Activated gamma-delta T cell (primary cell): ENCODE measurements at regions not wholly inside any gene's neighbourhood (a gene's known extent, or its start where the extent isn't known, plus 50 kb on each side); places are given as distances from the start of the nearest gene placed in this dataset.

ENCODE experiments used
- DNase-seq: peaks from one replicate; lab custom pipeline; 2025; lab: John Stamatoyannopoulos, UW

DNA sequence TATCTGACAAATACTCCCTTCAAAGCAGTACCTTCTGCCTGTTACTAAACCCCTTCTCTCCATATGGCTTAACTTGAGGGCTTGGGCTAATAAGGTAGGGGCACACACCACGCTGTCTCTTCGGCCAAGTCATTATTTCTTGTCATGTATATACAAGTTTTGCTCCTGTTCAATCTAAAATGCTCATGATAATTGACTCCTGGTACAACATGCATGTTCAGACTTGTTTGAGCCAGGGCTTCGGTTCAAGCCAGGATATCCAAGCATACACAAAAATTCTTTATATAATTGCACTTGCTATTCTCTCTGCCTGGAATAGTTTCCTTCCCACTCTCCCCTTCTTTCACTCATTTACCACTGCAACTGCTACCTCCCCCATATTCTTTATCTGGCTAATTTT is 756.0 kb upstream of the C9orf72 start:
- no peak for DNase-seq

DNA sequence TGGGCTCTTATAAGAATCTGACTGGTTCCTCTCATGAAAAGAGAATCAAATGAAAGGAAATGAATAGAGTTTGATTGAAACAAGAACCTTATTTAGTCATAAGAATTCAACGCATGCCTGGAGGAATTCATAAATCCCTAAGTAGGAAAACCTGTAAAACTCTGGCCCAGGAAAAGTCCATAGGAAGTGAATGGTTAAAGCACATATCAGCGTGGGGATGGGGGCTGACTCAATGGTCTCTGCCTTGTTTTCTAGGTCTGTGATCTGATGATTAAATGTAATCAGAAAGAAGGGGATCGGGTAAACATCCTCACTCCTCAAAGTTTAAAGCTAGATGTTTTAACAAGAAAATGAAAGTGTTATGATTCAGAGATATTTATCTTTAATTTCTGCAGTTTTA is 759.4 kb upstream of the C9orf72 start:
- DNase-seq: no peak

DNA sequence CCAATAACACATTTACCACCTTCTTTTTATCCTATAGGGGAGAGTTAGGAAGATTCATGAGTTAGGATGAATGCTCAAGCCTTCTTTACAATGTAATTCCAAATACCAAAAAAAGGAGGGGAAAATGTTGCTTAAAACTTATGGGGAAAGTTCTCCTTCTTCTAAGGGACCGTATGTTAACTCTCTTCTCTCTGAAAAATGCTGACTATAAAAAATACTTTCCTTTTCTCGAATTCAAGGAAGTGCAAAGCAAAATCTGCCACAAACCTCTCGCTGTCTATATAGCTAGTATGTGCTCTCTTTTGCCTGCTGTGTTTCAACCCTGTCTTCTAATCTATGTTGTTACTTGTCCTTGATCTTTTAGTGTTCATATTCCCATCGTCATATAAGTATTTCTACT is 768.6 kb upstream of the C9orf72 start:
- no peak for DNase-seq

DNA sequence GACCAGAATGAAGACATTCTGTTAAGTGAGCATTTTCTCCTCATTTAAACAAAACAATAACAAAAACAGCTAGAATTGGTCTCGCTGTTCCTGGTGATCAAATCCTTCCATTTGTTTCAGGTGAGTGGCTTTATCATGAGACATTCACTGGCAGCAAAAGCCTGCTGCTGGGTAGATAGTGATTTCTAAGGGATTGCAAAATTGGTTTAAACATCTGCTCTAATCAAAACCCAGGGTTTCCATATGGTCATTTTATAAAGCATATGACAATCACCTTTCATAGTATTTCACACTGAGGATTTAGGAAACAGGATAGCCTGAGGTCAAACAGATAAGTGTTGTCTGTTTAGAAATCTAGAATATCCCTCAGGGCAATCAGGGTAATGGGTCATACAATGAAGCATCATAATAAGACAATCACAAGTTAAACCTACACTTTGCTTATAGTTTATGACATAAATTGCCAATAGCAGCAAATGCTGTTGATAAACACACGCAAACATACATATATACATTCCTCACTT is 769.6 kb upstream of the C9orf72 start:
- DNase-seq: no peak

DNA sequence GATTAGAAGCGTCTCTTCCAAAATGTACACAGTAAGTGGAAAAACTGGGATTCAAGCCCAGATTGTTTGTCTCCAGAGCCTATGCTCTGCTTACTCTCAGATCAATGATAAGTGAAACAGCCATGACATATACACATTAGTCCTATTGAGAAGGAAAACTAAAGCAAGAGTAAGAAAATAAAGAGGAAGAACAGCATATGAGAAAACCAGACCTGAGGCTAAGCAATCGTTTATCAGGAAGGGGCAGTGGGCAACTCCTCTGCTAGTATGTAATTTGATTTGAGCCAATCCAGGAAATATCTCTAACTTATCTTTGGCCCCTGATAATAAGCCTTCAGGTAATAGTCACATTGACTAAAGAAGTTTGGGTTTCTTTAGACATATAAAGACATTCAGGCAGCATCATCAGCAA is 789.9 kb upstream of the C9orf72 start:
- no peak for DNase-seq

DNA sequence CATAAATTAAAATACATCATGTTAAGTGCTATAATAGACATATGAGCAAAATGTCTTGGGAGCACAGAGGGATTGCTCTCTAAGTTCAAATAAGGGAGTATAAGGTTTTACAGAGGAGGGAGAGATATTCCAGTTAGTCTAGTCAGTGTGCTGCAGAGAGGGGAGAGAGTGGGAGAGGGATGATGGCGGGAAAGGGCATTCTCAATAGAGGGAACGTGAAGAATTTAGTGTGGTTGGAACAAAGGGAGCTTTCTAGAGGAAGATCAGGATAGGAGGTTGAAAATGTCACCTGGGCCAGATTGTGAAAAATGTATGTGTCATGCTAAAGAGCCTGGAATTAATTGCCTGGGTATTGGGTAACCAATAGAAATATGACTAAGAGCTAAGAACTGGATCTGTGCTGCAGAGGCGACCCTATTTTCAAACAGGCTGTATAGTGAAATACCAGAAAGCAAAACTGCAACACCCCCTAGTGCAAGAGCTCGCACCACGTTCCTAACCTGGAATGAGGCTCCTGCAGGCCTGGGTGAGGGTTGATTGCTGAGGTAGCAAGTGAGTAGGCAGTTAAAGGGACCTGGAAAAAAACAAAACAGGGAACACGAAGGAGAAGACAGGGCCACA is 791.8 kb upstream of the C9orf72 start:
- DNase-seq: no peak

DNA sequence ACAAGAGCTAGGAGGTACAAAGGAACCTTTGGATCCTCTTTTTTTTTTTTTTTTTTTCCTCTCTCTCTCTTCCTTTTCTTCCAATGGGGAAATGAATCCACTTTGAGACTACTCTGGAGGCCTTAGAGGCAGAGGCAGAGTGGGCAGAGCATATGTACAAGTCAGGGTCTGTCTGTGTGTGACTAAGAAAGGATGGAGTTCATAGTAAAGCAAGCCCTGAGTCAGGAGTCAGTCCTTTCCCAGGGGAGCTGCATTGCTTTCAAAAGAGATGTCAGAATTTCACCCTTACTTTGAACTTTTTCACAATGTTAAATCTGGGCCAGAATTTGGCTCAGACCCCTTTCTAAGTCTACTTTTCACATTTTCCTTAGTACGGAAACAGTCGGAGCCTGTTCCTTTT is 792.4 kb upstream of the C9orf72 start:
- DNase-seq: no peak

DNA sequence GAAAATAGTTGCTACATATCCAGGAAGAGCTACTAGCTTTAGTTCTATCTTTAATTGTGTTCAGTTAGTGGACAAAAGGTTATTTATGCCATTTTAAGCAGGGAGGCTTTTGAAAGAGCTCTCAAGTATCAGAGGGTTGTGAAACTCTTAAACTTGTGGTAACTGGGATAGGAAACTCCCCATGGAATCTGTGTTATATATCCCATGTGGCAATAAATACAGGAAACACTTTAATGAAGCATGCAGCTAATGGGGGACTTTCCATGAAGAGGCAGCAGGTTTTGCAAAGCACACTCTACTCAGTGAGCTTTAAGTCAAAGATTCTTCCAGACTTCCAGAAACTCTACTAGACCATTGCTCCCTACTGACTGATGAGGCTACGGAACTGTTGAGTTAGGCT is 805.0 kb upstream of the C9orf72 start:
- DNase-seq: no peak

DNA sequence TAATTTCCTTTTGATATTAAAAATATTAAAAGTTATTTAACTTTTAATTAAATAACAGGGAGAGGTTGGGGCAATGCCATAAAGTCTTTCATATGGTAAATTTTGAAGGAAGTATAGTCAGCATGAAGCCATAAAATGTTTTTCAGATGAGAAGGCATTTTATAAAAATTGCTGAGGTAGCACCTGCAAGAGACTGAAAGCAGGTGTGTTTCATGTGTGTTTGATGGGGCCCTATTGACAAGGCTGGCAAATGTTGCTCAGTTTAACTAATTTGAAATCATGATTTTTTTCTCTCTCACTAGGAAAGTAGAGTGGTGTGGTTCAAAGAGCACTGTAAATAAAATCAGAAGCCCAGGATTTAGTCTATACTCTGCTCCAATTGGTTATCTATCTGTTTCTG is 805.8 kb upstream of the C9orf72 start:
- DNase-seq: no peak

DNA sequence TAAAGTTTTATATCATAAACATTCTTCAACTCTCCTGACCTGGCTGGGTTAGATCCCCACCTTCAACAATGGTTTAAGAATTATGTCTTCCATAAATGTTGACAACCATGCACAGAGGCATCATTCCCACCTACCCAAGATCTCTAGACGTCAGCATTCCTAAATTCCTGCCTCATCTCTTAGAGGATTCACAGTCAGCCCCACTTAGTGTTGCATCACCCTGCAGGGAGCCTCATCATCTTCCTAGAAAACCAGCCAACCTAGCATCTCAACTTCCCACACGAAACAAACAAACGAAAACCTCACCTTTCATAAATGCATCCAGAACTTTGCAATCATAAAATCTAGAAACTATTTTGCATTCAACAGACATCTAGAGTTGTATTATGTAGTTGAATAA is 816.1 kb upstream of the C9orf72 start:
- DNase-seq: no peak

DNA sequence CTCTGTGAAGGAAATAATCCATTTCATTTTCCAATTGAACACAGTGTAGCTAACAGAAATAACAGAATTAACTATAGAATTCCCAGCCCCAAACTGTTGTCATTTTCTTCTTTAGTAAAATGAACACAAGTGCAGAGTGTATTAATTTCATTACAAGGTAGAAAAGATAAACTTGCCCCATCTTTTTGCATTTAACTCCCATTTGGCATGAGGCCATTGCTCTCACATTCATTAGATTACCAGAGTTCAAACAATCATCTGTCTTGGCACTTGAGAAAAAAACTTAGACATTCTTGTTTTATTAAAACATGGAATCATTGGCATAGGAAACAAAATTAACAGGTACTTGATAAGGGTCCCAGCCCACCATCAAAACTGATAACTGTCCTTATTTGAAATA is 821.5 kb upstream of the C9orf72 start:
- DNase-seq: no peak

DNA sequence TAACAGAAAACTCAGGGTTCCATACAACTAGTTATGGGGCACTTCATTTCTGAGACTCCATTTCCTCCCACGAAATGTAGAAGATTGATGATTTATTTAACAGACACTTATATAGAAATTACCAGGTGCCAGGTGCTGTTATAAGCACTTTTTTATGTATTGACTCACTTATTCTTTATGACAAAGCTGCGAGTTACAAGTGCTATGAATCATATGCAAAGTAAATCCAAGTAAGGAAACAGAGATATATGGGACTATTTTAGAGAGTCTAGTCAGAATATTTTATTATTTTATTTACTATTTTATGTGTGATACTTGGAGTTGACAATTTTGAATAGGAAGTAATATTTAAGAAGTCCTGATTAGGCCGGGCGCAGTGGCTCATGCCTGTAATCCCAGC is 822.8 kb upstream of the C9orf72 start:
- no peak for DNase-seq

DNA sequence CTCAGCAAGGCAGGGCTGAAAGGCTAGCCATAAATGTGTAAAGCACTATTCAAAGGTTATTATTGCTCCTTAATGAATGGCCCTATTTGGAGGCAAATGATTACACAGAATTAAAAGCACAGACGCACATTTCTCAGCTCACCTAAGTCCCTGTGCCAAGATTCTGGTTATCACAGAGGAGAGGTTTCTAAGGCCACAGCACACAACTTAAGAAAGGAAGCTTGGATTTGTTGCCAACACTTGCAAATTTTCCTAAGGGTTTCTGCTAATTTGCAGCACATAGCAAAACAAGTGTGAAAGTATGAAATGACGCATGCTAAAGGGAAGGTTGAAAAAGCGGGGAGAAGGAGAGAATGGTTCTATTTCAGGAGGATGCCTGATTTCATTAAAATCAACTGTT is 834.1 kb upstream of the C9orf72 start:
- DNase-seq: no peak

DNA sequence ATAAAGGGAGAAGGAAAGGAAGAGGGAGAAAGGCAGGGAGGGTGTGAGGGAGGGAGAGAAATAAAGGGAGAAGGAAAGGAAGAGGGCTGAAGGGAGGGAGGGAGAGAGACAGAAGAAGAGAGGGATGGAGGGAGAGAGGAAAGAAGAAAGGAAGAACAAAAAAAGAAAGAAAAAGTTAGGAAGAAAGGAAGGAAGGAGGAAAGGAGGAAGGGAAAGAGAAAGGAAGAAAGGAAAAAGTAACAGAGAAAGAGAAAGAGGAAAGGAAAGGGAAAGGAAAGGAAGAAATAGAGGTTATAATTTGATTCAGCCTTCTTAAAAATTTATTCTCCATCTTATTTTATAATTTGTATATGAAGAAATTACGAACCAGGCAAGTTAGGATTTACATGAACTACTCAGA is 836.6 kb upstream of the C9orf72 start:
- no peak for DNase-seq

DNA sequence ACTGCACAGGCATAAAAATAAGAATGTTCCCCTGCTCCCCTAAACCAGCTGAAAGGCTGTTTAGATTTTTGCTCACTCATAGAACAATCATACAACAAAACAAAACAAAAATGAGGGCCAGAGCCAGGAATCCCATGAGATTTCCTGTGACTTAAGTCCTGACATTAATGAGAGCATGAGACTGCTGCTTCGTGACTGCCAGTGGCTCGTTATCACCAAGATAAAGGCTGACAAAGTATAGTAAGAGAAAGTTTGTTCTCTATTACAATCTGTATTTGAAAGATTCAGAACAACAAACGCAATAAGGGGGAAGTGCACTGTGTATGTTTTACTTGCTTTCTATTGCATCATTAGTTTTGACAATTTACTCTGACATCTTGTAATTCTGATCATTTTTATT is 837.1 kb upstream of the C9orf72 start:
- DNase-seq: no peak

DNA sequence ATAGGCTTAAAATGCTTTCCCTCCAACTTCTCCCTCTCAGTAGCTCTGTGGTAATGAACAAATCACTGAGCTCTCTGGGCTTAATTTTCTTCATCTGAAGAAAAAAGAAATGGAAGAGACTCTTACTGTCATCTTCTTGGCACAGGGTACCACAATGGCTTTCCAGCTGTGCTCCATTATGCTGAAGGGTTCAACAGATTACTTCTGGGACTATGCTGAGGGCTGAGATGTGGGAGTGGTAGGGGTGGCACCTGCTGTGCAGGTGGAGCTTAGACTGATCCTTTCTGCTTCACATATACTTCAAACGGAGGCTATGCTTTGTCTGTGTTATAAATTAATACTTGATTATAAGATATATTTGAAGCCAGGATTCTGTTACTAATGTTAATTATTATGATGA is 840.2 kb upstream of the C9orf72 start:
- DNase-seq: no peak

DNA sequence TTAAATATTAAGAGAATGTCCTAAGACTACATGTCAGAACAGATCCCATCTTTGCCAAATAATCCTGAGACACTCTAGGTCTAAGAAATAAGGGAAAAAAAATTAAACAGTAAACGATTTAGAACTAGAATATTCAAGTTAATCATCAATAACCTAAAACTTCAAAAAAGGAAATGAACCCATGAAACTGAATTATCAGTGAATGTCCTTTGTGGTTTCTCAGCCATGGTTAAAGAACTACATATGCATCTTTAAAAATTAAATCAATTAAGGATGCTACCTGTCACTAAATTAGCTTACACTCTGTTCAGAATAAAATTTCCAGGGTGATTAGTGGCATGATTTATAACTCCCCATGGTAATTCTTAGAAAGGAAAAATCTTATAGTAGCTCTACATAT is 850.0 kb upstream of the C9orf72 start:
- DNase-seq: no peak

DNA sequence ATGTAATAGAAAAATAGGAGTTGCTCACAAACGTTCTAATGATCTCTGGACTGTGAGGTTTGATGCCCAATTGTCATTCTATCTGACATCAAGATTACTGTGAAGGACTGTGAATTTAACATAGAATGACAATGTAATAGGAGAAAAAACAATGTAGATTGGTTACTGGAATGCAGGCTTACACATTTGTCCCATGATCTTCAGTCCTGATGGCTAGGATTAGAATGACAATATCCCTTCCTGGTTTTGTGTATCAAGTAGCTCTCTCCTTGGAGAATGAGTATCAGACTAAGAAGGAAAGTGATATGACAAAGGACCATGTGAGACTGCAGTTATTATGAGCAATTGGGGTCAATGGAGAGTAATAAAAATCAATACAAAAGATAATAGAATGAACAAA is 862.2 kb upstream of the C9orf72 start:
- DNase-seq: no peak

DNA sequence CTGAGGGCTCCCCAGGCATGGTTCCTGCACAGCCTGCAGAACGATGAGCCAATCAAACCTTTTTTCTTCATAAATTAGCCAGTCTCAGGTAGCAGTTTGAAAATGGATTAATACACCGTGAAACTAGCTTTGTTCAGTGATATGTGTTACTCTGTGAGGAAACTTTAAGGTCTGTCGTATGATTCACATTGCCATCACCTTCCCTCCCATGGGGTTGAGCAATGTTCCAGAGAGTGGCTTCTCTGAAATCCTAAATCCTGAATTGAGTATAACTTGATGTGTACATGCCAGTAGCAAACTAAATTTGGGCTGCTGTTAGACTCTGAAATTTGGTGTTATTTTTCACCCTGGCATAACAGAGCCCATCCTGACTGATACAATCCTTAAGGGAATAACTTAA is 866.4 kb upstream of the C9orf72 start:
- no peak for DNase-seq

DNA sequence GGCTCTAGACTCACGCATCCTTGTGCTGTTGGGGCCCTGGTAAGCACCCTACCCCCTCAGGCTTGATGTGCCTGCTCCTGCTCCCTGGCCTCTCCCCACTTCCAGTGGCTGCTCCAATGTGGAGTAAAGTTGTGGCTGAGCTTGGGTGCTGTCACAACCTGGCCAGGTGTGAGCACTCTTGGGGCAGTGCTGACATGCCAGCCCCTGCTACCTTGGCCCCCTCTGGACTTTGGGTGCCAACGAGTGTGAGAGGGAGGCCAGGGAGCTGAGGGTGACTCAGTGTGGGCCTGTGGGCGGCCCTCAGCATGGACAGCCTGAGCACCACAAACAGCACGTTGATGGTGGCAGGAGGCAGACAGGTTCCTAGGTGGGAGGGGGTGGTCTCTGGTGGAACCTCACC is 870.2 kb upstream of the C9orf72 start:
- DNase-seq: no peak

DNA sequence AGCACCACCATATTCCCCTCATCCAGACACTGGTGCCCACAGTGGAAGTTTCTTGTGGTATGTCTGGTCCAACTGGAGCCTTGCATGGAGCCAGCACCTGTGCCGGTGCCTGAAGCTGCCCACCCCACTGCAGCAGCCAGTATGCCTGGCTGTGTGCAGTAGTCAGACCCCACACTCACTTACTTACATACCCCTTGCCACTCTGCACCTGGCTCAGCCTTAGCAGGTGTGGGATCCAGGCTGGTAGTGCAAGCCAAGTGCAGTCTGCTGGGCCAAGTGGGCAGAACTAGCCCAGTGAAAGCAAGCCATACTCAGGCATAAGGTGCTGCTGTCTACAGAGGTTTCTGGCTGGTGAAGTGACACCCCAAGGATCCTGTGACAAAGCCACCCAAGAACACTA is 871.4 kb upstream of the C9orf72 start:
- DNase-seq: no peak

DNA sequence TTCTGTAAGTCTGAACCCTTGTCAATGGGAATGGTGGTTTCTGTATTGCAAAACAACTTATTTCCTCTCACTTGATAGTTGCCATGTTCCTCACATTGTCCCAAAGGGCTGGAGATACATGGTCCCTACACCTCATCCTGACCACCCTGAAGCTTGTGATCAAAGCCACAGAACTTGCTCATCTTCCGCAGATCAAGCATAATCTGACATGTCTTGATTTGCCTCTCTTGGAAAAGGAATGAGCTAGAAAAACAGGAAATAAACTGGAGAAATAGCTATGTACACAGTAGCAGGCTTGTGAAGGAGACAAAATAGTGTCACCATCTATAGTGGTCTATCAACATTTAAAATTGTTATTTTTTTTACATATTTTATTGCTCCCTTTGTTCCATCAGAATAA is 871.9 kb upstream of the C9orf72 start:
- no peak for DNase-seq

DNA sequence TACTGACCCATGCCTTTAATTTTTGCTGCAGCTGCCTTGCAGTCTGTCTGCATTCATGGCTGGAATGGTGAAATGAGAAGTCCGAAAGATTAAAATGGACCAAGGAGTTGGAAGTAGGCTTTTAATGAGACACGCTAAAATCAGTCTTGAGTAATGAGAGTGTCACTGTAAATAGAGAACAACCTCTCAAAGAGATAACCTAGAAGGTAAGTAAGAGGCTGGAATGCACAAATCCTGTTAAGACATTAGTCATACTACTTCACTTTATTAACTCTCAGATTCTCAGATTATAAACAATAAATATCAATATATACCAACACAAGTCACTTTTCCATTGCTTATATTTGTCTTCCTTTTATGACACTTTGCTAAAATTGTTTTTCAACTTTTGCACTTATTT is 880.6 kb upstream of the C9orf72 start:
- no peak for DNase-seq

DNA sequence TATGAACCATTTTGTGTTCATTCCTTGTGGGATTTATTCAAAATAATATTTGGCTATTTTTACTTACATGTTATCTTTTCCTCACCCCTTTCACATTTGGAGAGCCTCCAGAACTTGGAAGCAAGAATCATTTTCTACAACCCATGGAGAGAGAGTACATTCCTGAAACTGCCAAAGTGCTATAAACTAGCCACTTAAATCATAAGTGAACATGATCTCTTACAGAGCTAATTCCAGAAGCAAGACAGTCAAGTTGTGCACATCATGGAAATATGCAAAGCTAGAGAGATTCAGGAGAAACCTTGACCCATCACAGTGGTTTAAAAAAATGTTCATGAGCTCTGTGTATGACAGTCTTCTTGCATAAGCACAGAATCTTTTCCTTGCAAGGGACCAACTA is 883.6 kb upstream of the C9orf72 start:
- no peak for DNase-seq
